NOMO-1 treated with dmso at 0.1 percent for 144 hours (cell line): ENCODE measurements at regions not wholly inside any gene's neighbourhood (a gene's known extent, or its start where the extent isn't known, plus 50 kb on each side); places are given as distances from the start of the nearest gene placed in this dataset.

Experiments used
- DNase-seq: peaks from one replicate; lab custom pipeline; 2025; ENCODE audit not compliant: unreplicated experiment; lab: John Stamatoyannopoulos, UW

GRCh38 chr11:96595011-96595410, 205.2 kb downstream of the JRKL start:
- DNase-seq, result no peak

- no peak for DNase-seq
Measured at GRCh38 chr11:96607864-96608558, 218.2 kb downstream of the JRKL start.

GRCh38 chr11:96614101-96614500, 224.3 kb downstream of the JRKL start:
- DNase-seq, result no peak

- DNase-seq, result no peak
Measured at GRCh38 chr11:96614846-96615245, 225.0 kb downstream of the JRKL start.

GRCh38 chr11:96620464-96621044, 230.7 kb downstream of the JRKL start:
- no peak for DNase-seq

GRCh38 chr11:96621161-96621560, 231.3 kb downstream of the JRKL start:
- DNase-seq, result no peak

GRCh38 chr11:96622026-96622634, 232.3 kb downstream of the JRKL start:
- DNase-seq, result no peak

GRCh38 chr11:96624126-96624525, 234.3 kb downstream of the JRKL start:
- DNase-seq, result no peak

GRCh38 chr11:96627376-96627775, 237.6 kb downstream of the JRKL start:
- DNase-seq, result no peak

GRCh38 chr11:96635655-96636054, 245.8 kb downstream of the JRKL start:
- no peak for DNase-seq

GRCh38 chr11:96641261-96641660, 251.4 kb downstream of the JRKL start:
- DNase-seq, result no peak

- no peak for DNase-seq
Measured at GRCh38 chr11:96642583-96642982, 252.8 kb downstream of the JRKL start.

- DNase-seq, result no peak
Measured at GRCh38 chr11:96643173-96643572, 253.4 kb downstream of the JRKL start.

- DNase-seq, result no peak
Measured at GRCh38 chr11:96647621-96648020, 257.8 kb downstream of the JRKL start.

GRCh38 chr11:96648991-96649390, 259.2 kb downstream of the JRKL start:
- DNase-seq, result no peak

GRCh38 chr11:96652516-96652915, 262.7 kb downstream of the JRKL start:
- DNase-seq, result no peak

GRCh38 chr11:96655474-96655873, 265.7 kb downstream of the JRKL start:
- no peak for DNase-seq

- no peak for DNase-seq
Measured at GRCh38 chr11:96658436-96658835, 268.6 kb downstream of the JRKL start.

- no peak for DNase-seq
Measured at GRCh38 chr11:96664110-96664509, 274.3 kb downstream of the JRKL start.

GRCh38 chr11:96680211-96681018, 290.6 kb downstream of the JRKL start:
- no peak for DNase-seq

- no peak for DNase-seq
Measured at GRCh38 chr11:96681019-96681716, 291.4 kb downstream of the JRKL start.
